A673 (cell line): ENCODE measurements at regions not wholly inside any gene's neighbourhood (a gene's known extent, or its start where the extent isn't known, plus 50 kb on each side); places are given as distances from the start of the nearest gene placed in this dataset.

ENCODE experiments used
- EZH2 ChIP-seq: fragments of 200-600 bp; sonication (generic); IDR thresholded peaks from 2 replicates; pipeline ENCODE4 v1.6.1; 2017; ENCODE audit warnings: borderline replicate concordance, low read depth, mild to moderate bottlenecking, mixed read lengths, antibody characterized with exemption, low read length; ENCODE audit not compliant: poor library complexity, severe bottlenecking
- TF ChIP-seq, protein P1 (sequence below): fragments of 300-800, 200-600 bp; sonication (generic); conservative IDR thresholded peaks from 2 replicates; pipeline ENCODE4 v1.5.1; 2017; ENCODE audit warnings: low read depth, mild to moderate bottlenecking, antibody characterized with exemption, low read length, moderate library complexity, mixed read lengths

DNA sequence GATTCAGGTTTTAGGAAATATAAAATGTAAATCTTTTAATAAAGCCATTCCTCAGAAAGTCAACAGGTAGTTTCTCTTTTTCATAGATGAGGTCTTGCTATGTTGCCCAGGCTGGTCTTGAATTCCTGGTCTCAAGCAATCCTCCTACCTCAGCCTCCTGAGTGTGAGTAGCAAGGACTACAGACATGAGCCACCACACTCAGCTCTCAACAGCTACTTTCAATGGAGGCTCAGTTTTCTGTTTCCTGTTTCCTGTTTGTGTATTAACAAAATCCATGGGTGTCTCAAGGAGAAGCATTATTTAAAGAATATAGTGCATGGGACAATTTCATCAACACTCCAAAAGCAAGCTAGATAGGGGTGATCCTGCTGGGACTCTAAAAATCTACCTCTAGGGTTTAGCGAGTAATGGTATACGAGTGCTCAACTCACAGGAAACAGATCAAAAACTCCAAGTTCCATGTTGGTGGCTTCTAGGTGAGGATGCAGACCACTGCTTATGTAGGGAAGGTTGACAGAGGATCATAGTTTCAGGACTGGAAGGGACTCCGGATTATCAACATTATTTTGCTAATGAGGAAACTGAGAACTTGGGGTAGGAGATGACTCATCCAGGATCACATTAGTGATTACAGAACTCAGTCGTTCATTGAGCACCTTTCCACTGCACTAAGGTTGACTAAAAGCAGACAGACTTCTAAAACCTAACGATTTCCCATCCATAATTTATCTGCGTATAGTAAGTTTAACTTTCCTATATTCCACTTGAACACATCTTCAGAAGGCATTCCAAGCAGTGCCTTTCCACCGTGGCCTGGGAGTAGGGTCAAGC lies 61.7 kb upstream of the WIPF1 start:
- TF ChIP-seq, protein P1, sequence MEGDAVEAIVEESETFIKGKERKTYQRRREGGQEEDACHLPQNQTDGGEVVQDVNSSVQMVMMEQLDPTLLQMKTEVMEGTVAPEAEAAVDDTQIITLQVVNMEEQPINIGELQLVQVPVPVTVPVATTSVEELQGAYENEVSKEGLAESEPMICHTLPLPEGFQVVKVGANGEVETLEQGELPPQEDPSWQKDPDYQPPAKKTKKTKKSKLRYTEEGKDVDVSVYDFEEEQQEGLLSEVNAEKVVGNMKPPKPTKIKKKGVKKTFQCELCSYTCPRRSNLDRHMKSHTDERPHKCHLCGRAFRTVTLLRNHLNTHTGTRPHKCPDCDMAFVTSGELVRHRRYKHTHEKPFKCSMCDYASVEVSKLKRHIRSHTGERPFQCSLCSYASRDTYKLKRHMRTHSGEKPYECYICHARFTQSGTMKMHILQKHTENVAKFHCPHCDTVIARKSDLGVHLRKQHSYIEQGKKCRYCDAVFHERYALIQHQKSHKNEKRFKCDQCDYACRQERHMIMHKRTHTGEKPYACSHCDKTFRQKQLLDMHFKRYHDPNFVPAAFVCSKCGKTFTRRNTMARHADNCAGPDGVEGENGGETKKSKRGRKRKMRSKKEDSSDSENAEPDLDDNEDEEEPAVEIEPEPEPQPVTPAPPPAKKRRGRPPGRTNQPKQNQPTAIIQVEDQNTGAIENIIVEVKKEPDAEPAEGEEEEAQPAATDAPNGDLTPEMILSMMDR, result no peak
- TF ChIP-seq EZH2, result no peak
